ENCODE measurements at regions not wholly inside any gene's neighbourhood (a gene's known extent, or its start where the extent isn't known, plus 50 kb on each side); places are given as distances from the start of the nearest gene placed in this dataset.

- no peak for TF ChIP-seq EZH2 (IDR thresholded peaks at IDR 0.05; ENCODE audit: low read length, unreplicated experiment)
- no peak for TF ChIP-seq EZH2phosphoT487 (IDR thresholded peaks at IDR 0.05; ENCODE audit: borderline replicate concordance, low read length)
- TF ChIP-seq CTCF (conservative IDR thresholded peaks at IDR 0.05; ENCODE audit: low read depth, low read length), result no peak
Measured at GRCh38 chr1:213387380-213388015, 336.5 kb downstream of the RPS6KC1 start.

Data from PC-3 (cell line).